NCI-H524 treated with DMSO at 0.1 percent for 48 hours (cell line): ENCODE measurements at regions not wholly inside any gene's neighbourhood (a gene's known extent, or its start where the extent isn't known, plus 50 kb on each side); places are given as distances from the start of the nearest gene placed in this dataset.

ENCODE experiments used
- DNase-seq: peaks from one replicate; lab custom pipeline; 2025; lab: John Stamatoyannopoulos, UW

DNA sequence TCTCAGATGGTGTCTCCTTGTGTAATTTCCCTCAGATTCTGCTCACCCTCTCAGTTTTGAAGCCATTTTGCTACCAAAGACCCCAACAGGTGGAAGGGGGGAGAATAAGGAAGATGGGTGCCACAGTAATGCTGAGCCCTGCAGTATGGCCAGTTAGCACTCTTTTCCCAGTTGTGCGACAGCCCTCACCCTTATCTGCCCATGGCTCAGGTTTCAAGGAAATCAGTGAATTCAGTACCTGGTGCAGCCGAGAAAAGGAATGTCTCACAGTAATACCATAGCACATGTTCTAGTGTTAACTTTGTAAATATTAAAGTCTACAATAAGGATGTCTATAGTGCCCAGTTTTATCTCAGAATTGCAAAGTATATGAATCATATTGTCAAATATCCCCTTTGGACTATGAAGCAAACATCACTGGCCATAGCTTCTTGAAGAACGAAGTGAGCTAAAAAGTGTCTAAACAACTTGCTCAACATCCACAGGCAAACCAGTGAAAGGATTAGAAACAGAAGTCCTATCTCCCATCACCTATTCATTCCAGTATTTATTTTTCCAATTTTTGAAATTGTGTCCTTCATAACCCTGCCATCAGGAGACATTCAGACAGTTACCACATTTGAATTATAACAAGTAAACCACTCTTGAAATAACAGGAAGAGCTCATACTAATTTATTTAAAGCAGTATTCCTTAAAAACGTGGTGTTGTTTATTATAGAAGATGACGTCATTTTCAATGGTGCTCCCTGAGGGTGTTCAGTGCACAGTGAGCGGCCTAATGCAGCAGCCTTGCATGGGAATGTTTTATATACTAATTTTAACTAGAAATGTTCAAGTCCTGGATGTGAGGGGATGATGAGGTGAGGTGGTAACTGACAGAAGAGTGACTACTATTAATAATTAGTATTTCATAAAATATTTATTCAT, 366.2 kb downstream of the TFAP2A start:
- no peak for DNase-seq

- no peak for DNase-seq
These were observed 372.6 kb downstream of the TFAP2A start for GRCh38 chr6:10042280-10042679.

DNA sequence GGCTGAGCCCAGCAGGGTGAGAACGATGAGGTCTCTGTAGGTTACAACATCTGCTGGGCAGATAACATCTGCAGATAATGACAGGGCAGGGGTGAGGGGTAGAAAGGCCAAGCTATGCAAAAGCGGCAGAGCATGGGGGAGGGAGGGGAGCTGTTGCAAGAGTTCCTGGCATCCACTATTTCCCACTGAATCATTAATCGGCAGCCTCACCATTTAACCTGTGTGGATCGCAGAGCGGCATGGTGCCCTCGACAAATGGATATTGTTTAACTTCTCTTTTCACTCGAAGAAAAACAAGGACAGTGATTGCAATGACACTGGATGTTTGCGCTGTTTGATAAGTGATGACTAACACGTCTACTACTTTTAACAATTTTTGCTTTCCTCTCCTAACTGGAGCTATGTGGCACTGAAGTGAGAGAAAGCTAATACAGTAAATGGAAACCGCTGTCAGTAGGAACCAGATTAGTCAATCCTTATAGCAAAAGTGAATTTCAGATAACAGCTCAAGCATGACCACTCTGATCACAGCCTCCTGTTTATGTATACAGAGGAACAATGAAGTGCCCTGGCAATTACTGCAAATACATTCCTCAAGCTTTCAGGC, 381.5 kb downstream of the TFAP2A start:
- DNase-seq: no peak

GRCh38 chr6:10031617-10032016, 383.3 kb downstream of the TFAP2A start:
- DNase-seq: no peak

DNA sequence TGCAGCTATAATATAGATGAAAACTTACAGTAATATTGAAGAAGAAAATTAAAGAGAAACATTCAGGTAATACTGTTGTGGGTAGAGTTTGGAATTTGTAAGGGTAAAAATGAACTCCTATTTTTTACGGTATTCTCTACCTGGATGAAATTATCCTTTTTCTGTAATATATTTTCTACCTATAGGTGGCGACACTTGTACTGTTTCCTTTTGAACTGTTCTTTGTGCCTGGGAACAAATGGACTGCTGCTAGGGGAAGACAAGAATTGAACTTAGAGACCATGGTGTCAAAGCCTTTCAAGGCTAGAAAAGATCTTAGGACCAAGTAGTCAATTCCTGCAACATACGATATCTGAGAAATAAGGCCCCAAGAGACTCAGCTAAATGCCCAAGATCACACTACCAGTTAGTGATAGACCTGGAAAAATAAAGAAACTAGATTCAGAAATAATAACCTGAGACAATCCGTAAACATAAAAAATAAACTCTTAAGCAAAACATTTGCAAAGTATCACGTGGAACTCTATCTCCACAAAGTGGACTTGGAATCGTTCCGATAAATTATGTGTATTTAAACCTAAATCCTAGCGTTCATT, 383.8 kb downstream of the TFAP2A start:
- no peak for DNase-seq

- no peak for DNase-seq
These were observed 386.7 kb downstream of the TFAP2A start for GRCh38 chr6:10028222-10028621.

- DNase-seq: no peak
These were observed 395.0 kb downstream of the TFAP2A start for GRCh38 chr6:10019851-10020250.

DNA sequence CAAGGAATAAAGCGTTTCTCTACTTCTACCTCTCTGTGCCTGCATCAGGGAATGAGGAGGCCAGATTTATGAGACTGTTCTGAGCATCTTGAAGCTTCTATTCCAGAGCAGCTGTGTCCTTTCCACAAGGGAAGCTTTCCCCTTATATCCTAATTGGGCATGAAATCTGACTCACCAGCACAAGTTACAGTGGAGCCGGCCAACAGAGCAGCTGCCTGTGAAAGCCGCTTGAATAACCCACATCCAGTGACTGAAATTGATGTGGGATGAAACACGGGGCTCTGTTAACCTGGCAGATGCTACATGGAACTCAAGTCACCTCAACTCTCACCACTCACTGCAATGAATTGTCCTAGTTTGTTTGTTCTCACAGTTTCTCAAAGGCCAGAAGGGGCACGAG, 400.3 kb downstream of the TFAP2A start:
- no peak for DNase-seq

- no peak for DNase-seq
These were observed 414.3 kb downstream of the TFAP2A start for GRCh38 chr6:10000551-10000950.

DNA sequence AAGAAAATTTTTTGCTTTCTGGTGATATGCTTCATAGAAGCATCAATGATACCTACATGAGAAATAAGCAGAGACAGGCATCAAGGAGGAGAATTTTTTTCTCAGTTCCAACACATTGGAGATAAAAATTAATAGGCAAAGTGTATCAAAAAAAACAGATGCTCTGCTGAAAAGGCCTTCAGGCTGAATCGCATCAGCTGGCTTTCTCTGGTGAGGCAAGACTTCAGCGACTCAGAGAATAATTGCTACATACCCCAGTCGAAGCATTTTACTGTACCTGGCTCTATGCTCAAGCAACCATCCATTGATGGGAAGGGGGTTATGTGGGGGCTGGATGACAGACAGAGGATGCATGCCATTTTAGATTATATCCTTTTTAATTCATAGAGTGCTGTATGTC, 415.1 kb downstream of the TFAP2A start:
- no peak for DNase-seq

DNA sequence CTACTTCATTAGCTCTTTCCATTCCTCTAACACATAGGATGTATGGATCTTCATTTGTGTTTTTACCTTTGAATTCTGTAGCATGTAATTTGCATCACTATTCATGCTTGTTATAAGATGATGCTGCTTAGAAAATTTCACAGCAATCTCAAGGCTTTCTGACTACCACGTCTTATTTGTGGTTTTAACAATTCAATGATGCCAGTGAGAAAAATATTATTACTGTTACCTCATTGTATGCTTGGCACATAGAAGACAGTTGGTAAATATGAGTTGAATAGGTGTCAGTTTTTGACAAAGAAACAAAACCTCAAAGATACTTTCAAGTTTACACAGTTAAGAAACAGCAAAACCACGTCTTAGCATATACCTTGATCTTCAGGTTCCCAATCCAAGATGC, 428.6 kb downstream of the TFAP2A start:
- no peak for DNase-seq

GRCh38 chr6:9985481-9985880, 429.4 kb downstream of the TFAP2A start:
- DNase-seq: no peak

GRCh38 chr6:9984607-9985006, 430.3 kb downstream of the TFAP2A start:
- DNase-seq: no peak

DNA sequence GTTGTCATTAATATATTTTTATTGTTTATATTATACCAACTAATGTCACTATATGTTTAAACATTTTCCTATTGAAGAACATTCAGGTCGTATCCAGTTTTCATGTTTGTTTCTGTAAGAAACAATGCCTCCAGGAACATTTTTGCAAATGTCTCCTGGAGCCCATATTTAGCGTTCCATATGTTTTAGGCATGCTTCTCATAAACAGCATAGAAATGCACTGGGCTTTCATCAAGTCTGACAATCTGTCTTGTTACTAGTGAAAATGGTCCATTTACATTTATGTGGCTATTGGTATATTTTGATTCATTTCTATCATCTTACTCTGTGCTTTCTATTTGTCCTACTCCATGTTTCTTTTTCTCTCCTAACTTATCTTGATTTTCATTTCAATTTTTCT, 431.7 kb downstream of the TFAP2A start:
- no peak for DNase-seq

- DNase-seq: no peak
These were observed 432.7 kb downstream of the TFAP2A start for GRCh38 chr6:9982215-9982614.

DNA sequence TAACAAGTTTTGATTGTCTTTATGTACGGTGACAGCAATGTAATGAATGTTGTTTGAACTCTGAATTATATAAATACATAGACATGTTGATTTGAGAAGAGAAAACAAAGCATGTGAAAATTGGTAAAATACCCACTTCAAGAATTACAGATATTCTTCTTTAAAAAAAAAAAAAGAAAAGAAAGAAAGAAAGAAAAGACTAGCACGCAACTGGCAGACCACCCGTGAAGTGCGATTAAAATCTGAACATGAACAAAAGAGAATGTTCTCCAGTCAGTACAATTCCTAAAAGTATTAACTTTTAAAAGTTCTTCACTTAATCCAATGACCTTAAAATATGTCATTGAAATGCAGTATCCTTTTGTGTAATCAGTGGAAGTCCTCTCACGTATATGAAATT, 434.9 kb downstream of the TFAP2A start:
- DNase-seq: no peak

DNA sequence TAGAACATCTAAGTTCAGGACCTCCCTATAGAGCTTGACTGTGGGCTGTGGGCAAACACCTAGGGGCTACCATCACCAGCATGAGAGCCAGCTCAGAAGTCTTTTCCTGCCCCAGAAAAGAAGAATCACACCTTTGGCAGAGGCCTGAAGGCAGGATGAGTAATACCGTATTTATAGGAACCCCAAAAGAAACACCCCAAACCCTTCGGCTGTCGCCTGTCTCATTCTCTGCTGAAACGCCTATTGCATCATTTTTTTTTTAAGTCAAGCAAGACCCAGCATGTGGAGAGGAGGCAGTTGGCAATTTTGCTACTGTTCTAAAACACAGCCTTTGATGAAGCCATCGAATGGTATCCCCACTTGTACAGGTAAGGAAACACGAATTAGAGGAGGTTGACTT, 436.4 kb downstream of the TFAP2A start:
- no peak for DNase-seq

GRCh38 chr6:9977411-9977810, 437.5 kb downstream of the TFAP2A start:
- DNase-seq: no peak

GRCh38 chr6:9961646-9962045, 453.2 kb downstream of the TFAP2A start:
- no peak for DNase-seq

- DNase-seq: no peak
These were observed 457.6 kb downstream of the TFAP2A start for GRCh38 chr6:9957215-9957759.

- no peak for DNase-seq
These were observed 466.2 kb downstream of the TFAP2A start for GRCh38 chr6:9948678-9949077.

- DNase-seq: no peak
These were observed 470.9 kb downstream of the TFAP2A start for GRCh38 chr6:9943986-9944385.

GRCh38 chr6:9943026-9943425, 471.8 kb downstream of the TFAP2A start:
- DNase-seq: no peak
